SK-N-SH (cell line): ENCODE measurements at regions not wholly inside any gene's neighbourhood (a gene's known extent, or its start where the extent isn't known, plus 50 kb on each side); places are given as distances from the start of the nearest gene placed in this dataset.
A peak's percentile ranks its signal among the peaks of the same experiment; 100 is the strongest.

ENCODE experiments used
- CTCF ChIA-PET: fragments of 300-600, 350-600 bp; formaldehyde crosslinking; extraction: SDS; loops from one replicate; lab custom pipeline; 2021; lab: Yijun Ruan, JAX
- POLR2A ChIA-PET: fragments of 350-600 bp; sonication (Branson Sonifier 250); formaldehyde crosslinking; extraction: SDS; loops from one replicate; lab custom pipeline; 2020; ENCODE audit warnings: antibody characterized with exemption, inconsistent platforms; lab: Yijun Ruan, JAX
- DNase-seq: peaks from one replicate; pipeline ENCODE4 v3.0.0; 2012
- H2AFZ ChIP-seq: fragments of 200-600 bp; sonication (generic); 2 replicates; pipeline ENCODE4 v1.8.1; 2016; ENCODE audit warnings: antibody characterized with exemption, mild to moderate bottlenecking, low read depth
- H3F3A ChIP-seq: fragments of 200-600 bp; sonication (generic); replicated peaks from 2 replicates; pipeline ENCODE3; 2016; ENCODE audit warnings: antibody characterized with exemption, mild to moderate bottlenecking; ENCODE audit not compliant: insufficient read depth
- H3K27ac ChIP-seq, 2 experiments: fragments of 200-500 bp in 1 of 2; fragments of 200-600 bp in 1 of 2; sonication (Bioruptor generic) in 1 of 2; sonication (generic), shearing (Covaris generic) in 1 of 2; 2 replicates each; pipeline versions ENCODE4 v1.5.1 to v1.6.1; 2014 to 2016; ENCODE audit warnings: low read depth in 2 of 2, inconsistent platforms in 1 of 2, low read length in 1 of 2, mild to moderate bottlenecking in 1 of 2, mixed read lengths in 1 of 2
- H3K27me3 ChIP-seq: fragments of 200-600 bp; sonication (generic), shearing (Covaris generic); 2 replicates; pipeline ENCODE4 v1.6.1; 2016; ENCODE audit warnings: mixed run types; ENCODE audit not compliant: insufficient read depth
- H3K36me3 ChIP-seq, 2 experiments: fragments of 200-500 bp in 1 of 2; fragments of 200-600 bp in 1 of 2; sonication (Bioruptor generic) in 1 of 2; sonication (generic) in 1 of 2; replicated peaks in 1 of 2; 2 replicates each; pipeline versions ENCODE3 to v1.5.1; 2014 to 2016; ENCODE audit warnings: low read length in 1 of 2, mild to moderate bottlenecking in 1 of 2; ENCODE audit not compliant: insufficient read depth in 2 of 2, control insufficient read depth in 1 of 2
- H3K4me1 ChIP-seq, 2 experiments: fragments of 200-500 bp in 1 of 2; fragments of 200-600 bp in 1 of 2; sonication (Bioruptor generic) in 1 of 2; sonication (generic), shearing (Covaris generic) in 1 of 2; 2 replicates each; pipeline versions ENCODE4 v1.5.1 to v1.6.1; 2014 to 2016; ENCODE audit warnings: low read depth in 1 of 2, low read length in 1 of 2, mixed run types in 1 of 2; ENCODE audit not compliant: insufficient read depth in 2 of 2, control insufficient read depth in 1 of 2
- H3K4me2 ChIP-seq: fragments of 200-600 bp; sonication (generic), shearing (Covaris generic); 2 replicates; pipeline ENCODE4 v1.6.1; 2017; ENCODE audit warnings: mixed run types
- H3K4me3 ChIP-seq, 2 experiments: fragments of 200-500 bp in 1 of 2; fragments of 200-600 bp in 1 of 2; sonication (Bioruptor generic) in 1 of 2; sonication (generic), shearing (Covaris generic) in 1 of 2; 2 replicates each; pipeline versions ENCODE4 v1.5.1 to v1.8.1; 2014 to 2016; ENCODE audit warnings: low read depth in 2 of 2, inconsistent platforms in 1 of 2, low read length in 1 of 2, mild to moderate bottlenecking in 1 of 2, mixed read lengths in 1 of 2, moderate library complexity in 1 of 2
- H3K79me2 ChIP-seq: fragments of 200-600 bp; sonication (generic); 2 replicates; pipeline ENCODE4 v1.8.1; 2017; ENCODE audit warnings: mild to moderate bottlenecking; ENCODE audit not compliant: insufficient read depth
- H3K9ac ChIP-seq: fragments of 200-600 bp; sonication (generic); 2 replicates; pipeline ENCODE4 v1.6.1; 2017; ENCODE audit warnings: mixed run types
- H3K9me2 ChIP-seq: fragments of 200-600 bp; sonication (generic); 2 replicates; pipeline ENCODE4 v1.6.1; 2017; ENCODE audit warnings: mixed run types
- H3K9me3 ChIP-seq: fragments of 200-600 bp; sonication (generic); 2 replicates; pipeline ENCODE4 v1.6.1; 2017; ENCODE audit warnings: mixed run types, mild to moderate bottlenecking, moderate library complexity
- H4K20me1 ChIP-seq: fragments of 200-600 bp; sonication (generic); 2 replicates; pipeline ENCODE4 v1.6.1; 2017; ENCODE audit warnings: mild to moderate bottlenecking, mixed run types; ENCODE audit not compliant: insufficient read depth
- CHD2 ChIP-seq: fragments of 150-350 bp; IDR thresholded peaks from 2 replicates; pipeline ENCODE4 v1.6.1; 2018; ENCODE audit warnings: low read length; ENCODE audit not compliant: partially characterized antibody
- FOXJ3 ChIP-seq: sonication (generic); formaldehyde crosslinking; IDR thresholded peaks from 2 replicates; pipeline ENCODE4 v1.5.1; 2020; ENCODE audit warnings: mild to moderate bottlenecking, missing genetic modification reagents
- MXI1 ChIP-seq: IDR thresholded peaks from 2 replicates; pipeline ENCODE4 v1.6.1; 2012; ENCODE audit warnings: mild to moderate bottlenecking, low read depth, low read length, improper control_type of control experiment
- RCOR1 ChIP-seq: fragments of 150-350 bp; IDR thresholded peaks from 2 replicates; pipeline ENCODE4 v1.6.1; 2017; ENCODE audit warnings: antibody characterized with exemption, low read length
- RXRA ChIP-seq: IDR thresholded peaks from 2 replicates; pipeline ENCODE4 v1.4.0; 2012; ENCODE audit warnings: low read depth, mild to moderate bottlenecking, borderline replicate concordance
- WGBS: methylation state at CpG from one replicate; pipeline ENCODE4 v1.1.6; 2017; ENCODE audit warnings: low lambda C conversion rate; 5-methylcytosine and 5-hydroxymethylcytosine counted together
- TF ChIP-seq, protein P1 (sequence below): IDR thresholded peaks from 2 replicates; pipeline ENCODE4 v1.4.0; 2012; ENCODE audit warnings: low read depth, borderline replicate concordance

- Histone ChIP-seq H2AFZ (no peak overlapping the region), H4K20me1 (no peaks in the 10 kb centered on the region), H3K27me3 (no peaks in the 10 kb centered on the region), H3K4me1 (no peaks in the 10 kb centered on the region; a peak in 1 of 4 replicates), H3K4me3 (no peak overlapping the region), H3K79me2 (no peaks in the 10 kb centered on the region), H3K9me3 (no peaks in the 10 kb centered on the region), H3K9me2 (no peaks in the 10 kb centered on the region), H3K27ac (no peak overlapping the region), H3K9ac (no peak overlapping the region), H3K36me3 (no peaks in the 10 kb centered on the region), H3F3A (no peaks in the 10 kb centered on the region), H3K4me2 (no peak overlapping the region)
- WGBS: 3% methylated on average over 1 of the region's 1 CpG
- CTCF ChIA-PET: no interaction called here
- no peak for TF ChIP-seq FOXJ3 (CRISPR knock-in tag)
- no peak for TF ChIP-seq RXRA
- DNase-seq: no peak
- POLR2A ChIA-PET: no interaction called here
These were observed 423.4 kb downstream of the PID1 start for GRCh38 chr2:228847684-228848083.

GRCh38 chr2:228846161-228846560 lies 424.9 kb downstream of the PID1 start:
- H3K36me3 ChIP-seq: no peaks in the 10 kb centered on the region
- no peaks in the 10 kb centered on the region for H4K20me1 ChIP-seq
- WGBS: 15% methylated on average over 2 of the region's 2 CpGs
- CTCF ChIA-PET: no interaction called here
- no peaks in the 10 kb centered on the region for H3K27me3 ChIP-seq
- POLR2A ChIA-PET: no interaction called here
- H3K9me3 ChIP-seq: no peaks in the 10 kb centered on the region
- no peaks in the 10 kb centered on the region; a peak in 1 of 4 replicates for H3K4me1 ChIP-seq
- no peaks in the 10 kb centered on the region for H3F3A ChIP-seq
- TF ChIP-seq RXRA (no peak), CHD2 (no peak), RCOR1 (no peak)
- no peak overlapping the region for H3K9ac ChIP-seq
- no peak for DNase-seq
- H3K9me2 ChIP-seq: no peaks in the 10 kb centered on the region
- no peak overlapping the region for H3K4me2 ChIP-seq
- no peaks in the 10 kb centered on the region for H3K79me2 ChIP-seq
- H3K4me3 ChIP-seq: no peak overlapping the region
- H2AFZ ChIP-seq: no peak overlapping the region
- H3K27ac ChIP-seq: no peak overlapping the region

GRCh38 chr2:228845162-228845925 lies 425.7 kb downstream of the PID1 start:
- Histone ChIP-seq H3K4me2 (no peak overlapping the region), H3K79me2 (no peaks in the 10 kb centered on the region), H2AFZ (no peak overlapping the region), H3K9ac (no peak overlapping the region), H3F3A (no peaks in the 10 kb centered on the region), H3K9me2 (no peaks in the 10 kb centered on the region), H3K36me3 (no peaks in the 10 kb centered on the region), H4K20me1 (no peaks in the 10 kb centered on the region), H3K9me3 (no peaks in the 10 kb centered on the region), H3K27me3 (no peaks in the 10 kb centered on the region), H3K27ac (no peak overlapping the region), H3K4me3 (no peak overlapping the region), H3K4me1 (no peaks in the 10 kb centered on the region; a peak in 1 of 4 replicates)
- POLR2A ChIA-PET: no interaction called here
- 24% methylated on average over 3 of the region's 3 CpGs for WGBS
- CTCF ChIA-PET: no interaction called here
- DNase-seq: no peak
- TF ChIP-seq CHD2 (no peak), MXI1 (no peak), FOXJ3 (CRISPR knock-in tag) (no peak), RCOR1 (0 out of 2 replicates have a peak, but pooled peaks have one; percentile 54)
- TF ChIP-seq, protein P1, sequence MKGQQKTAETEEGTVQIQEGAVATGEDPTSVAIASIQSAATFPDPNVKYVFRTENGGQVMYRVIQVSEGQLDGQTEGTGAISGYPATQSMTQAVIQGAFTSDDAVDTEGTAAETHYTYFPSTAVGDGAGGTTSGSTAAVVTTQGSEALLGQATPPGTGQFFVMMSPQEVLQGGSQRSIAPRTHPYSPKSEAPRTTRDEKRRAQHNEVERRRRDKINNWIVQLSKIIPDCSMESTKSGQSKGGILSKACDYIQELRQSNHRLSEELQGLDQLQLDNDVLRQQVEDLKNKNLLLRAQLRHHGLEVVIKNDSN: no peak
